Ishikawa (cell line): ENCODE measurements at regions not wholly inside any gene's neighbourhood (a gene's known extent, or its start where the extent isn't known, plus 50 kb on each side); places are given as distances from the start of the nearest gene placed in this dataset.

Source experiments
- CEBPB ChIP-seq: IDR thresholded peaks from 2 replicates; pipeline ENCODE4 v1.6.1; 2012
- CREB1 ChIP-seq: IDR thresholded peaks from 2 replicates; pipeline ENCODE4 v1.6.1; 2012; ENCODE audit warnings: low read depth
- EP300 ChIP-seq: IDR thresholded peaks from 2 replicates; pipeline ENCODE4 v1.6.1; 2012; ENCODE audit warnings: borderline replicate concordance
- RAD21 ChIP-seq: IDR thresholded peaks from 2 replicates; pipeline ENCODE4 v1.6.1; 2012; ENCODE audit warnings: low read depth
- TAF1 ChIP-seq: IDR thresholded peaks from 2 replicates; pipeline ENCODE4 v1.6.1; 2012; ENCODE audit warnings: low read depth, mild to moderate bottlenecking
- TCF12 ChIP-seq: IDR thresholded peaks from 2 replicates; pipeline ENCODE4 v1.6.1; 2012; ENCODE audit warnings: low read depth
- TF ChIP-seq, protein P1 (sequence below): IDR thresholded peaks from 2 replicates; pipeline ENCODE4 v1.6.1; 2012

DNA sequence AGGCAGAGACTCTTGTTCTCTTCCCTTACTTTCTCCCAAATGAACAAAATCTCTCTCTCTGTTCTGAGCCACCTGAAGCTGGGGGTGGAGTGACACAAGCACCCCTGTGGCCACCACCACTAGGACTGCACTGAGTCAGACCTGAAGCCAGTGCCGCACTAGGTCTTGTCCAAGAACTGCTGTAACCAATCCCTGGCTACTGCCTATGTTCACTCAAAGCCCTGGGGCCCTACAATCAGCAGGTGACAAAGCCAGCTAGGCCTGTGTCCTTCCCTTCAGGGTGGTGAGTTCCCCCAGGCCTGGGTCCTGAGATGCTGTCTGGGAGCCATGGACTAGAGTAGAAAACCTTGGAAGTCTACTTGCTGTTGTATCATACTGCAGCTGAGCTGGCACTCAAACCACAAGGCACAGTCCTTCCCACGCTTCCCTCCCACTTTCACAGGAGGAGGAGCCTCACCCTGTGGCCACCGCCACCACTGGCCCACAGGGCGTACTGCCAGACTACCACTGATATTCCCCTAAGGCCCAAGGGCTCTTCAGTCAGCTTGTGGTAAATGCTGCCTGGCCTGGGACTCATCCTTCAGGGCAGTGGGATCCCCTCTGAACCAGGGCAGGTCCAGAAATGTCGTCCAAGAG is 119.1 kb downstream of the RTL9 start:
- TF ChIP-seq TAF1, result no peak
- no peak for TF ChIP-seq RAD21
- no peak for TF ChIP-seq CREB1
- TF ChIP-seq, protein P1, sequence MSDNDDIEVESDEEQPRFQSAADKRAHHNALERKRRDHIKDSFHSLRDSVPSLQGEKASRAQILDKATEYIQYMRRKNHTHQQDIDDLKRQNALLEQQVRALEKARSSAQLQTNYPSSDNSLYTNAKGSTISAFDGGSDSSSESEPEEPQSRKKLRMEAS, result no peak
- TF ChIP-seq CEBPB, result no peak
- TF ChIP-seq EP300, result no peak
- TF ChIP-seq TCF12, result no peak
